Omental fat pad (tissue), 3 donors: ENCODE measurements at regions not wholly inside any gene's neighbourhood (a gene's known extent, or its start where the extent isn't known, plus 50 kb on each side); places are given as distances from the start of the nearest gene placed in this dataset.

Source experiments
- ATAC-seq: fragments of 150-250 bp; one replicate; pipeline ENCODE4 v1.9.1; 2016; ENCODE audit warnings: mild to moderate bottlenecking, moderate library complexity; ENCODE audit not compliant: low FRiP score
- DNase-seq: peaks from one replicate; pipeline ENCODE4 v3.0.0-alpha.2; 2019; ENCODE audit warnings: low spot score
- CTCF ChIP-seq, 3 donors: fragments of 450-650 bp; IDR thresholded peaks; one replicate each; pipeline ENCODE4 v1.5.1; 2016 to 2017; ENCODE audit warnings: antibody characterized with exemption in 3 of 3, mild to moderate bottlenecking in 3 of 3, moderate library complexity in 2 of 3

- no peak for ATAC-seq
- no peak for TF ChIP-seq CTCF (IDR thresholded peaks at IDR 0.05)
- DNase-seq: no peak
Observed at GRCh38 chr6:154891901-154892300, 103.2 kb upstream of the TIAM2 start.

- DNase-seq: no peak
- no peak for TF ChIP-seq CTCF (IDR thresholded peaks at IDR 0.05)
- no peak for ATAC-seq
Observed at GRCh38 chr6:154893917-154894316, 101.2 kb upstream of the TIAM2 start.

DNA sequence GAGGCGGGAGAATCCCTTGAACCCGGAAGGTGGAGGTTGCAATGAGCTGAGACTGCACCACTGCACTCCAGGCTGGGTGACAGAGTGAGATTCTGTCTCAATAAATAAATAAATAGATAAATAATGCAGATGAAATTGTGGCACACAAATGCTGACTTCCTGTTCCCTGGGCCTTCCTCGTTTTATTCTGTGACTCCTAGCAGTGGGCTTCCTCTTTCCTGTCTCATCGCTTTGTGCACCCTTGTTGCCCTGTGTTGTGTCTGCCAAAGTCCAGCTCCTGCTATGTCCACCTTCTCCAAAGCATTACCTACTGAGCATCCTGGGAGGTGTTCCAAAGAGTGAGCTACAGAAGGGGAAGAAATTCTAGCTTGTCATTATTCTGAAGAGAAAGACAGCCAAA lies 100.2 kb upstream of the TIAM2 start:
- TF ChIP-seq CTCF (IDR thresholded peaks at IDR 0.05): no peak
- ATAC-seq (no peak), DNase-seq (no peak)

DNA sequence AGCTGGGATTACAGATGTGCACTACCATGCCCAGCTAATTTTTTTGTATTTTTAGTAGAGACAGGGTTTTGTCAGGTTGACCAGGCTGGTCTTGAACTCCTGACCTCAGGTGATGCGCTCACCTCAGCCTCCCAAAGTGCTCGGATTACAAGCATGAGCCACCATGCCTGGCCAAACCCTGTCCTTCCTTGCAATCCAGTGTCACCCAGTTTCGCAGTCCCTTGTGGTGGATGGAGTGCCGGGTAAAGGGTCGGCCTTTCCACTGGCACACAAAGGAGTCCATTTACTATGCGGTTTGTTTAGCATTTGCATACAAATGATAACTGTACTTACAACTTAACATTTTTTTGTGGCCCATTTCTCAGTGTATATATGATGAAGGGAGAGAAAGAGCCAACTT lies 99.3 kb upstream of the TIAM2 start:
- no peak for ATAC-seq
- TF ChIP-seq CTCF (IDR thresholded peaks at IDR 0.05): no peak
- DNase-seq: no peak

GRCh38 chr6:154898821-154899220 lies 96.3 kb upstream of the TIAM2 start:
- no peak for DNase-seq
- ATAC-seq: no peak
- no peak for TF ChIP-seq CTCF (IDR thresholded peaks at IDR 0.05)

GRCh38 chr6:154899824-154900463 lies 95.2 kb upstream of the TIAM2 start:
- no peak for TF ChIP-seq CTCF (IDR thresholded peaks at IDR 0.05)
- DNase-seq (no peak), ATAC-seq (no peak)

DNA sequence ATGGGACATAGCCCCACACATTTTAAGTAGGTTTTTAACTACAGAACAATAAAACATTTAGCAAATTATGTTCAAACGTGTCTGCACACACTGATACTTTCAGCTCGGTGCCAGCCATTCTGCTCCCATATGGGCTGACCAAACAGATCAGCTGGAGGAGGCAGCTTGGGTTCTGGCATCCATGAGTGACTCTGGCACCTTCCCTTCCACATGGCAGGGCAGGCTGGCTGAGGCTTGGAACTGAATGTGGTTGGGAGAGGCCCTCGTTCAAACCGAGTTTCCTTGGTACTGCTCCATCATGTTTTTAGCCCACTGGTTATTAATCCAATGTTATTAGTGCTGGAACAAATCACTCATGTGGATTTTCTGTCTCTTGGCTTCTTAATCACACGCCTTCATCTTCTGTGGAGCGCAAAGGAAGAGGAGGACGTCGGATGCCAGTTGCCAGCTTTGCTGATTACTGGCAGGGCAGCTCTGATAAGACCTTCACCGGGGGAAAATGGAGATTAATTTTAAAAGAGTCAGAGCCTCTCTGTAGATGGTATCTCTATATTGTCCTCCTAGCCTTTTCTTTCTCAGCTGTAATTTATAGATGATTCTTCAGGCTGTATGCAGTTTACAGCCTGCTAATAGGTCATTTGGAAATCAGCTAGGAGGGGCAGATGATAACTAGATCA lies 93.1 kb upstream of the TIAM2 start:
- ATAC-seq (no peak), DNase-seq (no peak)
- TF ChIP-seq CTCF (IDR thresholded peaks at IDR 0.05): no peak
